M059J (cell line): ENCODE measurements at regions not wholly inside any gene's neighbourhood (a gene's known extent, or its start where the extent isn't known, plus 50 kb on each side); places are given as distances from the start of the nearest gene placed in this dataset.
"Not testable (repeated sequence)": the region's sequence is repeated elsewhere in the genome, so short reads cannot be mapped to it uniquely, and the experiment has no call there.

Experiments used
- DNase-seq: peaks from one replicate; pipeline ENCODE4 v3.0.0-alpha.2; 2012; ENCODE audit warnings: low read depth

DNA sequence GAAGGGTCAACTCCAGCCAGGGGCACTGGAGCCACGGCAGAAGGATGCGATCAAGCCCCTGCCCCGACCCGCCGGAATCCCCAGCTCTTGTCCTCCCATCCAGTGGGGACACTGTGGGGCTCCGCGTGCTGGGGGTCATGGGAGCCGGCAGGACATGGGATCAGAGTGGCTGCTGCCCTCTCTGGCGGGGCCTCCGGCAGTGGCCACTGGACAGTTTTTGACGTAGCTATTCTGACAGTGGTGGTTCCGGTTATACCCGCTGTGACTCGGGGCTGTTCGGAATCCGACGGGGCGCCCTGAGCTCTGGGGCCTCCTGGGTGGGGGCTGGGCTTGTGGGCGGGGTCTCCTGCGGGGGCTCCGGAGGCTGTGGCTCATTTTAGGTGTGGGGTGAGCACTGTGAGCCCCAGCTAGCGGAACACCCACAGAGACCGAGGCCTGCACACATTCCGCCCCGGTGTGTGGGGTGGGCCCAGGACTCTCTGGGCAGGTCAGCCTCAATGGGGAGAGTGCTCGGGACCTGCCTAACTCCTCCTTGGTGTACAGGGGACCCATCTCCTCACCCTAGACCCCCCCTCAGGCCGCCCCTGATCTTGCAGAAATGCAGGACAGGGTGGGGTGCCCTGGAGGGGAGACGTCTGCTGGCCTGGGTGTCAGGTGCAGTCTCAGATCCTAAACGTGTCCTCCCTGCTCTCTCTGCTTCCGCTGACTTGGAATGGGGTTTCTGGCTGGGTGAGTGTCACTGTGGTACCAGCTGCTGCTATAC lies 374.2 kb downstream of the TMEM121 start:
- no peak for DNase-seq

DNA sequence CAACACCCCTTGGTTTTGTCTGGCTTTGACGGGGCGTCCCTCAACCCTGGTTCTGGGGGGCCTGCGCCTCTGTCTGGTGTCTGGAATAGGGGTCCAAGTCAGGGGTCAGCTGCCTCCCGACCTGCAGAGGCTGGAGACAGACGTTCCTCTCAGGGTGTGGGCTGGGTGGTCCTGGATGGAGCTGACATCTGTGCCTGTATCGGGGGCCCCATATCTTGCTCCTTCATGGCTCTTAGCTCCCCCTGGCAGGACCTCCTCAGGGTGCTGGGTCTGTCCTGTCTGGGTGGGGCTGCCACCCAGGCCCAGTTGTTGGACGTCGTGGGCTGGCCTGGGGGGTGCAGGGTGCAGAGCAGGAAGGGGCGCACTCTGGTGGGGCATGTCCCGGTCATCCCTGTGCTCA lies 374.8 kb downstream of the TMEM121 start:
- no peak for DNase-seq

DNA sequence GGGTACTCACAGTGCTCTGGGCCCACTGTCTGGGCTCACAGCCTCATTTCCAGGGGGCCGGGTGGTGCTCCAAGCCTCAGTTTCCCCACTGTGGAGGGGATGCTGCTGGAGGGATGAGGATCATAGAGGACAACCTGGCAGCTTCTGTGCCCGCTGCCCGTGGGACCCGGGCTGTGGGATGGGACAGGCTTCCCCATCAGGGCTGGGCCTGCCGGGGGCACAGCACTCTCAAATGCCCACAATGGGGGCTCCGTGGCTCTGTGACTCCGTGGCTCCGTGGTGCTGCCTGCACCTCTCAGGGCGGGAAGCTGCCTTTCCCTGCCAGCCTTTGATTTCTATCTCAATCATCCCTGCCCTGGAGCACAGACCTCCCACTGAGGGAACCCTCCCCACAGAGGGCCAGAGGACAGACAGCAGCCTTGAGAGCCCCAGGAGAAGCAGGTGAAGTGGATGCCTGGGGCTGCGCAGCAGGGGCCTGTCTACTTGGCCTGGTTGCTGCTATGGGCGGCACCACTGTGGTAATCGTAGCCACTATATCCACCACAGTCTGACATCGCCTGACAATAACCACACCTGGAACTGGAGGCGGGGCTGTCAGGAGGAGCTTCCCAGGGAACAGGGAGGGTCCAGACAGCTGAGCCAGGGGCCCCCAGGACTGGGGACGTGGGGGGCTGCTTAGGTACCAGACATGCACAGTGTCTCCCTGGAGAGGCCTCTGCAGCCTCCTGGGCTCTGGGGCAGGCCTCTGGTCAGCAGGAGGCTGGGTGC lies 375.9 kb downstream of the TMEM121 start:
- DNase-seq: no peak

DNA sequence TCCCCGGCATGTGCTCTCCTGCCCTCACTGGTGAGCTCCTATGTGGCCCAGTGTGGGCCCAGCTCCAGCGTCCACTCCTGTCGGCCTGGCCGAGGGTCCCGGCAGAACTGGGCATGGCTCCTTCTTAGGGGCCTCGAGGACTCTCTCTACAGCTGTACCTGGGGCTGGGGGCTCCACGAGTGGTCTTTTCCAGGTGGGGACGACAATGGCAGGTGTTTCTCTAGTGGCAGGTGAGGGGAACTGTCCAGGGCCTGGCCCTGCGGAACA lies 376.4 kb downstream of the TMEM121 start:
- DNase-seq: not testable (repeated sequence)

DNA sequence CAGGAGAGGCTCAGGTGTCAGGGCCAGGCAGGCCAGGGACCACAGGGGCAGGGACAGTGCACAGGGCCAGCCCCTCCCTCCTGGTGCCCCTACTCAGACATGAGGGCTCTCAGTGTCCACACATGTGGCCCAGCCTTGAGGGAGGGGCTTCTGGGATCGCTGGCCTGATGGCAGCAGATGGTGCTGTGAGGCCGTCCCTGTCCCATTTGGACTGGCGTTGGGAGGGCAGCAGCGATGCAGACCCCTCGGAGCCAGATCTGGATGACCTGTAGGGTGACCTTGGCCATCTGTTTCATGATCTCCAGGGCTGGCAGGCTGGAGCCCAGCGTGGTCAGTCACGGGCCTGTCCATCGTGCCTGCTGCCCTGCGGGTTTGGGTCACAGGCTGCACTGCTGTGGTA lies 377.6 kb downstream of the TMEM121 start:
- no peak for DNase-seq

DNA sequence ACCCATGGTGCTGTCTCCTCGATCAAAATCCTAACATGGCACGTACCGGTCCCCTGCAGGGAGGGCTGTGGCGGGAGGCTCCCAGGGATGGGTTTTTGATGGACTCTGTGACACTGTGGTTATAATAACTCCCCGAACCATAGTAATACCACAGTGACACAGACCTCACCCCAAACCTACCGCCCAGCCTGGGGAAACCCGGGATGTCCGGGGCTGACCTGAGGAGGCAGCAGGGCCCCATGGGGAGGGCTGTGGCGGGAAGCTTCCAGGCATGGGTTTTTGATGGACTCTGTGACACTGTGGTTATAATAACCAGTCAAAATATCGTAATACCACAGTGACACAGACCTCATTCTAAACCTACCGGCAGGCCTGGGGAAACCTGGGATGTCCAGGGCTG lies 378.0 kb downstream of the TMEM121 start:
- DNase-seq: no peak

DNA sequence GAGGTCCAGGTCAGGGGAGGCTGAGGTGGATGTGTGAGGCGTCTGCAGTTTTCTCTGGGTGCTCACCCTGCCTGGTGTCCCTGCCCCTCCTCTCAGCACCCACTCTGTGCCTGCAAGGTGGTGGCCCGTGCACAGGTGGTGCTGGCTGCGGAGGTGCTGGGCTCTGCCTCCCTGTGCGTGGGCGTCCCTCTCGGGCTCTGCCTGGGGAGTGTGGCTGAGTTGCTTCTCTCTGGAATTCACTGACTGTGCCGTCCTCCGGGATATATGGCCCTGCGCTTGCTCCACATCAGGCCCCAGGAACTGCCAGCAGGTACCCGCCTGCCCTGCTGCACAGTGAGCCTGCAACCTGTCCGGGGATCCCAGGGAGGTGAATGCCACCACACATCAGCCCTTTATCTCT lies 379.1 kb downstream of the TMEM121 start:
- DNase-seq: no peak

DNA sequence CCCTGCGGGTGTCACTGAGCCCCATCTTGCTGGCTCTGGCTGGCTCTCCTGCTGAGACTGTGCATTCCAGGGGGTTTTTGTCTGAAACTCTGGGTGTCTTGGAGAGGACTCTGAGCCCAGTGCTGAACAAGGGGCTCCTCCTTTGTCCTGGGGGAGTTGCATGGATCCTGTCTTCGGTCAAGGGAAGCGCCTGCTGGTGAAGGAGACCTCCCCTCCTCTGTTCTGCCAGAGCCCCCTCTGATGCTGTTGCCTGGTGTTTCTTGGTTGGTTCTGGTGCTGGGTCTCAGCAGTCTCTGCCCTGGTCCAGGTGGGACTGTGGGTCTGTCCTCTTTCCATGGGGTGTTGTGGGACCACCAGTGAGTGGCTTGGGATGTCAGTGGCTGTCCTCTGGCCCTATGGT lies 380.9 kb downstream of the TMEM121 start:
- DNase-seq: no peak

DNA sequence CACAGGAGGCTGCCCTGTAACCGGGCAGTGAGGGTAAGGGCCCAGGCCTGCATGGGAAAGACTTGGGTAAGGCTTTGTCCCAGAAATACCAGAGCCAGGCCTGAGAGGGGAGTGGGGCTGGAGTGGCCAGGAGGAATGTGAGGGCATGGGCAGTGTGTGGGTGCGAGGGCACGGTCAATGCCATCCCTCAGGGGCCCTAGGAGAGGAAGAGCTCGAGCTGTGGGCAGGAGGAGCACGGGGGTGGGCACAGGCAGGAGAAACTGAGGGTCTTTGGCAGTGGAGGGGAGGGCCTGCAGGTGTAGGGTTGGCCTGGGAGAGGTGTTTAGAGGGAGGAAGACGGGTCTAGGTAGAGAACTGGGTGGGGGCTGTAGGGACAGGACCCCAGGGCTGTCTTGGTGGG lies 381.6 kb downstream of the TMEM121 start:
- no peak for DNase-seq

DNA sequence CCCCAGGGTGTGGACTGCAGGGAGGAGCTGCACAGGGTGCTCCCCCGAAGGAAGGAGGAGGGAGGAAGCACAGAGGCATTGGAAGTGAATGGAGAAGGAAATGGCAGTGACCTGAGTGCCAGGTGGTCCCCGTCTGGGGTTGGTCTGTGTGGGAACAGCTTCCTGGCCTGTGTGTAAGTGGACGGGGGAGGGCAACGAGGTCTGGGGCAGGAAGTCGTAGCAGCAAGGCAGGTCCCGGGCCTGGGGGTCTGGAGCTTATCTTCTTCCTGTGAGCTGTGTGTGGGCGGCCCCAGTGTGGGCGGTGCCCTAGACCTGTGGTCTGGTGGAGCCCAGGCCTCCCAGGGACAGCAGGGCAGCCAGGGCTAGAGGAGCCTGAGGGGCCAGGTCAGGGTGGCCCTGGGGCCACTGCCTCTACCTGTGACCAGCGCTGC lies 382.1 kb downstream of the TMEM121 start:
- no peak for DNase-seq

DNA sequence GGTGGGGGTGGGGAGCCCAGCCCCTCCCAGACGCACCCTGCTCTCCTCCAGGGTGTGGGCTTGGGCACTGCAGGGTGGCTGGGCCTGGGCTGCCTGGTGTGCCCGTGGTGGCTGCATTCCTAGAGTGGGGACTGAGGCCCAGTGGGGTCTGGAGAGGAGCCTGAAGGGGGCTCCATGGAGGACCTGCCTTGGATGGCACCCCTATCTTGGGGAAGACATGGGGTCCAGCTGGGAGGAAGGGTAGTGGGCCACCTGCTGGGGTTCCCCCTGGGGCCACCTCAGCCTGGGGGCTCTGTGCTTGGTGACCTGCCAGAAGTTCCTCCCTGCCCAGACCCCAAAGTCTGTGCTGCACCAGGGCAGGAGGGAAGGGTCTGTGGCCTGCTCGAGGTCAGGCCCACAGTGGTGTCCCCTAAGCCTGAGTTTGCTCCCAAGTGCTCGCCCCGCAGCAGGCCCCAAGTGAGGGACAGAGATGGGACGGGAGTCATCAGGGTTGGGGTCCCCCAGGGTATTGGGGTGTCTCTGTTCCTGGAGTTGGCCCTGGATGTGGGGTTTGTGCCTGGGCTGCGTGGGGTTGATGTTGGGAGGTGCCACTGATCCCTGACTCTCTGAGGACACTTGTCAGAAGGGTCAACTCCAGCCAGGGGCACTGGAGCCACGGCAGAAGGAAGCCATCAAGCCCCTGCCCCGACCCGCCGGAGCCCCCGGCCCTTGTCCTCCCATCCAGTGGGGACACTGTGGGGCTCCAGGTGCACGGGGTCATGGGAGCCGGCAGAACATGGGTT lies 382.9 kb downstream of the TMEM121 start:
- no peak for DNase-seq

DNA sequence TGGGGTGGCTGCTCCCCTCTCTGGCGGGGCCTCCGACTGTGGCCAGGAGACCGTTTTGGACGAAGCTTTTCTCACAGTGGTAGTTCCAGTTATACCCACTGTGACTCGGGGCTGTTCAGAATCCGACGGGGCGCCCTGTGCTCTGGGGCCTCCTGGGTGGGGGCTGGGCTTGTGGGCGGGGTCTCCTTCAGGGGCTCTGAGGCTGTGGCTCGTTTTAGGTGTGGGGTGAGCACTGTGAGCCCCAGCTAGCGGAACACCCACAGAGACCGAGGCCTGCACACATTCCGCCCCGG lies 383.4 kb downstream of the TMEM121 start:
- not testable (repeated sequence) for DNase-seq

DNA sequence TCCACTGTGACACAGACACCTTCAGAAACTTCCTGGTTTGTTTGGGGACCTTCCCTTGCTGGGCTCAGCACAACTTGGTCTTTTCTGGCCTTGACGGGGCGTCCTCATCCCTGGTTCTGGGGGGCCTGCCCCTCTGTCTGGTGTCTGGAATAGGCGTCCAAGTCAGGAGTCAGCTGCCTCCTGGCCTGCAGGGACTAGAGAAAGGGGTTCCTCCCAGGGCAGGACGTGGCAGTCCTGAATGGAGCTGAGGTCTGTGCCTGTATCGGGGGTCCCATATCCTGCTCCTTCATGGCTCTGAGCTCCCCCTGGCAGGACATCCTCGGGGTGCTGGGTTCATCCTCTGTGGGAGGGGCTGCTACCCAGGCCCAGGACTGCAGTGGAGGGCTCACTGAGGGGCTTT lies 384.0 kb downstream of the TMEM121 start:
- no peak for DNase-seq

DNA sequence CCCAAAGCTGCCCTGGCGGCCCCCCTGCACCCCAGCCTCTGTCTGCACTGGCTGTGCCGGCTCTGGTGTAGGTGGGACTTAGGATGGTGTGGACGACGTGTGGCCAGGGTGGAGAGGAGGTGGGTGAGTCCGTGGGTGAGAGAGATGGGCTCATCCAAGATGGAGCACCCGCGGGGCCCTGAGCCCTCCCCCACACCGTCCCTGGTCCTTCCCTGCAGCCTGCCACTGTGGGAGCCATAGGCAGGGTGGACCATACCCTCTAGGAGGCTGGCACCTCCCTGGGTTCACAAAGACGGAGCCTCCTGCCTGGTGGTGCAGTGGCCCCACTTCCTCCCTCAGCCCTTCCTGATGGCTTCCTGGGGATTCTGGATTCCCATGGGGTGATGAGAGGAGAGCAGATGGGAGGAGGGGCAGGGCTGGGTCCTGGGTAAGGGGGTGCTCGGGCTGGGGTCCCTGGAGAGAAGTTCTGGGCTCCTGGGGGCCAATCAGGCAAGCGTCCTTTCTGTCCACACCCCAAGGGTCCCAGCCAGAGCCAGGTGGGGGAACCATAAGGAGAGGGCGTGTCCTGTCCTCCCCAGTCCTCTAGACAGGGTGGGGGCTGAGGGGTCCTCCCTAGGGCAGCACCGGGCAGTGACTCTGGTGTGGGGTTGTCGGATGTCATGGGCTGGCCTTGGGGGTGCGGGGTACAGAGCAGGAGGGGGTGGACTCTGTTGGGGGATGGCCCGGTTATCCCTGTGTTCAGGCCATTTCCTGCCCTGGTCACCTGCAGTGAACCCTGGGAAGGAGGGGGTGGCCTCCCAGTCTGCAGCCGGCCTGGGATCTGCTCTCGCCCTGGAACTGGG lies 384.8 kb downstream of the TMEM121 start:
- no peak for DNase-seq

DNA sequence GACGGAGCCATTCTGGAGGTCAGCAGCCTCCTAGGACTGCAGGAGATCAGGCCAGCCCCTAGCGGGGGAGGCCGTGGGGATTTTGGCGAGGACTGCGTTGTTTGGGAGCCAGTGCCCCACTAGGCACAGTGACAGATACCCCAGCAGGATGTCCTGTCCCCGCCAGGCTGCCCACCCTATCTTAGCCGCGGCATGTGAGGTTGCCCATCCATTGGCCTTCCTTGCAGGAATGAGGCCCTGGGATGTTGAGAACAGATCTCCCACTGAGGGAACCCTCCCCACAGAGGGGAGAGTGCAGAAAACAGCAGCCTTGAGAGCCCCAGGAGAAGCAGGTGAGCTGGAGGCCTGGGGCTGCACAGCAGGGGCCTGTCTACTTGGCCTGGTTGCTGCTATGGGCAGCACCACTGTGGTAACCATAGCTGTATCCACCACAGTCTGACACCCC lies 385.5 kb downstream of the TMEM121 start:
- DNase-seq: not testable (repeated sequence)

DNA sequence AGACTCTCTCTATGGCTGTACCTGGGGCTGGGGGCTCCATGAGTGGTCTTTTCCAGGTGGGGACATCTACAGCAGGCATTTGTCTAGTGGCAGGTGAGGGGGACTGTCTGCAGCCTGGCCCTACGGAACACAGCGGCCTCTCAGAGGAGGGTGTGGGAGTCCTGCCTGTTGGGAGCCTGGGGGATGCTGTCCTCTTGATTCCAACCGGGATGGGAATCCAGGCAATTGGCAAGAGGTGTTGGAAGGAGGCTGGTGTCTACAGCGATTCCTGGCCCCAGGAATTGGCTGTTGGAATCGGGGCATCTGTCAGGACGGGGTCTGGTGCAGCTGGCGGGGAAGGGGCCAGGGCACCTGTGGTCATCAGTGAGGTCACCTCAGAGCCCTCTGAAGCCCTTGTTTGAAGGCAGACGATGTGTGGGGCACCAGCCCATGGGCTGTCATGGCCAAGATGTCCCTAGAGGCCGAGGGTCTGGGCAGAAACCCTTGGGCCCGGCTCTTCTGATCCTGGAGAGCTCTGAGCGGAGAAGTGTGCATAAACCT lies 386.3 kb downstream of the TMEM121 start:
- no peak for DNase-seq

DNA sequence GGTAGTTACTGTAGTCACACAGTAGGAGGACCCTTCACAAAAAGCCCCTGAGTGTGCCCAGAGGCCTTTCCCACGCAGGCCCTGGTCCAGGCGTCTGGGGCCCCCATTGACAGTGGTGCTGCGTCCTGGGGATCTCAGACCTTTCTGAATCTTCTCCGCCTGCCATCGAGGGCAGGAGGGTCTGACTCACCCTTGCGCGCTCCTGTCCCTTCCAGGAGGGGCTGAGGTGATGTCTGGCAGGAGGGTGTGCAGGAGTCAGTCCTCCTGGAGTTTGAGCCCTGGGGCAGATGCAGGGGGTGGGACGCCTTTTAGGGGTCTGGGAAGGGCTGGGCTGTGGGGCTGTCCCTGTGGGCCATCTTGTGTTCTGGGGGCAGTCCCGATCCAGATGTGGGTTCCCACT lies 386.8 kb downstream of the TMEM121 start:
- DNase-seq: no peak

DNA sequence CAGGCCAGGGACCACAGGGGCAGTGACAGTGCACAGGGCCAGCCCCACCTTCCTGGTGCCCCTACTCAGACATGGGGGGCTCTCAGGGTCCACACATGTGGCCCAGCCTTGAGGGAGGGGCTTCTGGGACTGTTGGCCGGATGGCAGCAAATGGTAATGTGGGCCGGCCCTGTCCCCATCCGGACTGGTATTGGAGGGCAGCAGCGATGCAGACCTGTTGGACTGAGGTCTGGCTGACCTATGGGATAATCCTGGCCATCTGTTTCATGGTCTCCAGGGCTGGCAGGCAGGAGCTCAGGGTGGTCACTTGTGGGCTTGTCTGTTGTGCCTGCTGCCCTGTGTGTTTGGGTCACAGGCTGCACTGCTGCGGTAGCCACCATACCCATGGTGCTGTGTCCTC lies 387.5 kb downstream of the TMEM121 start:
- no peak for DNase-seq

DNA sequence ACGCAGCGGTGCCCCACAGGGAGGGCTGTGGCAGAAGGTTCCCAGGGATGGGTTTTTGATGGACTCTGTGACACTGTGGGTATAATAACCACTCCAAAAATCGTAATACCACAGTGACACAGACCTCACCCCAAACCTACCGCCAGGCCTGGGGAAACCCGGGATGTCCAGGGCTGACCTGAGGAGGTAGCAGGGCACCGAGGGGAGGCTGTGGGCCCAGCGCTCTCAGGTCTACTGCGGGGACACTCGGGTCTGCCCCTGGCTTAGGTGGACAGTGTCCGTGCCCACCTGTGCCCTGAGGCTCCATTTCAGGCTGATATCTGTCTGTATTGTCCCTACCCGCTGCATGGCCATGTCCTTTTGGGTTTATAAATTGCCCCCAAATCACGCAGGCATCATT lies 387.9 kb downstream of the TMEM121 start:
- not testable (repeated sequence) for DNase-seq

DNA sequence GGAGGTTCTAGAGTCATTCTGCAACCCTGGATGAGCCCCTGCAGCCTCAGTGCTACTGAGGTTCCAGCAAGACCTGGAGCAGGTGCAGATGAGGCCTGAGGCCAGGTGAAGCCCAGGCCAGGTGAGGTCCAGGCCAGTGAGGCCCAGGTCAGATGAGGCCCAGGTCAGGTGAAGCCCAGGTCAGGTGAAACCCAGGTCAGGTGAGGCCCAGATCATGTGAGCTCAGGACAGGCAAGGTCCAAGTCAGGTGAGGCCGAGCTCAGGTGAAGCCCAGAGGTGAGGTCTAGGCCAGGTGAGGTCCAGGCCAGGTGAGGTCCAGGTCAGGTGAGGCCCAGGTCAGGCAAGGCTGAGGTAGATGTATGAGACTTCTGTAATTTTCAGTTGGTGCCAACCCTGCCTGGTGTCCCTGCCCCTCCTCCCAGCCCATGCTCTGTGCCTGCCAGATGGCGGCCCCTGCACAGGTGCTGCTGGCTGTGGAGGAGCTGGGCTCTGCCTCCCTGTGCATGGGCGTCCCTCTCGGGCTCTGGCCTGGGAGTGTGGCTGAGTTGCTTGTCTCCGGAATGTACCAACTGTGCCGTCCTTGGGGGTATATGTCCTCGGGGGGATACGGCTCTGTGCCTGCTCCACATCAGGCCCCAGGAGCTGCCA lies 388.5 kb downstream of the TMEM121 start:
- DNase-seq: no peak

DNA sequence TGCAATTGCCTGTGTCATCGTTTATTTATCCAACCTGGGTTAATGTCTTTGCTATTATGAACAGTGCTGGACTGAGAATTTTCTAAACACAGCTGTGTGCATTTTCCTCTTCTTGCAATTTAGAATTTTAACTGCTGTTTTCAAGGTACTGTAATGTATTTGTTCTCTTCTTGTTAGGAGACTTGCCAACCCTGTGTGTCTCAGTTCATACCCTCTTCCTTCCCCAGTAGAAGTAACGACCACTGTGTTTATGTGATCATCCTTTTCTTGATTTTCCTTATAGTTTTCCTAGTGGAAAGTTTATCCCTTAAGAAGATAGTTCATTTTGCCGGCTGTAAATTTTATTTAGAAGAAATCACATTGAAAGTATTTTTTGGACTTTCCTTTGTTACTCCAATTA lies 389.2 kb downstream of the TMEM121 start:
- DNase-seq: not testable (repeated sequence)
